NCI-H748 treated with DMSO at 0.1 percent for 48 hours (cell line): ENCODE measurements at regions not wholly inside any gene's neighbourhood (a gene's known extent, or its start where the extent isn't known, plus 50 kb on each side); places are given as distances from the start of the nearest gene placed in this dataset.
"Not testable (repeated sequence)": the region's sequence is repeated elsewhere in the genome, so short reads cannot be mapped to it uniquely, and the experiment has no call there.

ENCODE experiments used
- DNase-seq: peaks from one replicate; lab custom pipeline; 2025; lab: John Stamatoyannopoulos, UW

DNA sequence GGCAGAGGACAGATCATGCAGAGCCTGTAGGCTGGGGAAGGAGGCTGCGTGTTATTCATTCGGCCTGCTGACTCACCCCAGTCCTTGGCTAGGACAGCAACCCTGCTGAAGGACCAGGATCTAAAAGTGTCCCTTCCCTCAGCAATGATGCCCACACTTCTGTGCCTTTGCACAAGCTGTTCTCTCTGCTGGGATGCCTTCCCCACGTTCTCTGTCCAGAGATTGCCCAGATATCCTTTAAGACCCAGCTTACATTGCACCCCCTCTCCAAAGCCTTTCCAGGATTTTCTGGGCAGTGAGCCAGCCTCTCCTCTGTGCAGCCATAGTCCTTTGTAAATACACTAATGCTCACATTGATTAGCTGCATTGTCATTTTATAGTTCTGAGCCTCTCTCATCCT is 99.3 kb upstream of the CHD6 start:
- DNase-seq, result peak; percentile 96

DNA sequence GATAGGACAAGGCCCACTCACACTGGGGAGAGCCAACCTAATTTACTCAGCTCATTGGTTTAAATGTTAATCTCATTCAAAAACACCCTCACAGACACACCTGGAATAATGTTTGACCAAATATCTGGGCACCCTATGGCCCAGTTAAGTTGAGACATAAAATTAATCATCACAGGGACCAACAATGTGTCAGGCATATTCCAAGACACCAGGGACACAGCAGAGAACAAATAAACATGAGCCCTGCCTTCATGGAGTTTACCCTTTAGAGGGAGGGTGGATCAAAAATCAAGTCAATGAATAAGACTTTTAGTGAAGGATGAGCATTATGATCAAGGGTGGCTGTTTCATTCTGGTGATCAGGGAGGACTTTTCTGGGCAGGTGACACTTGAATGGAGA is 98.7 kb upstream of the CHD6 start:
- DNase-seq, result no peak

DNA sequence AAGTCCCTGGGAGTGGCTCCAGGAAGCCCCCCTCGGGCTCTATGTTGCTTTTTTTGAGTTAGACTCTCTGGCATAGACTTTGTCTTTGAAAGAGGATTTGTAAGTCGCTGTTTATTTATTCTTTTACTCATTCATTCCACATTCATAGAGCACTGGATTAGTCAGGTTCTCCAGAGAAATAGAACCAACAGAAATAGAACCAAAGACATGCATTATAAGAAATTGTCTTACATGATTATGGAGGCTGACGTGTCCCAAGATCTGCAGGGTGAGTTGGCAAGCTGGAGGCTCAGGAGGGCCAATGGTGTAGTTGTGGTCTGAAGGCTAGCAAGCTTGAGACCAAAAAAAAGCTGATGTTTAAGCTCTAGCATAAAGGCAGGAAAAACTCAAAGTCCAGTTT is 98.3 kb upstream of the CHD6 start:
- DNase-seq, result no peak

DNA sequence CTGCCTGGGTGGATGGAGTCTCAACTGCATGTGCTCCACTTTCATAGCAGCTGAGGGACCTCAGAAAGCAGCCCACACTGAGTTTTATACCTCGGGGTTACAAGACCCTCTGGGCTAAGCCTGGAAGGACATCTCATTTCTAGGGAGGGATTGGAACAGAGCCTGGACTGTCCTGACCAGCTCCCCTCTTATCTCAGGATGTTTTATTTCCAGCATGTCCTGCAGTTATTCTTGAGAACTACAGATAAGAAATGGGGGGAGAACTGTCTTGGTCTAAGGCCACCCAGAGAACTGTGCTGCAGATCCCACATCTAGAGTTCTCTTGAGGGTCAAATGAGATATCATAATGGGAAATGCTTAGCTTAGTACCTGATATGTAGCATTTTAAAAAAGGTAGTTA is 97.3 kb upstream of the CHD6 start:
- DNase-seq, result no peak

DNA sequence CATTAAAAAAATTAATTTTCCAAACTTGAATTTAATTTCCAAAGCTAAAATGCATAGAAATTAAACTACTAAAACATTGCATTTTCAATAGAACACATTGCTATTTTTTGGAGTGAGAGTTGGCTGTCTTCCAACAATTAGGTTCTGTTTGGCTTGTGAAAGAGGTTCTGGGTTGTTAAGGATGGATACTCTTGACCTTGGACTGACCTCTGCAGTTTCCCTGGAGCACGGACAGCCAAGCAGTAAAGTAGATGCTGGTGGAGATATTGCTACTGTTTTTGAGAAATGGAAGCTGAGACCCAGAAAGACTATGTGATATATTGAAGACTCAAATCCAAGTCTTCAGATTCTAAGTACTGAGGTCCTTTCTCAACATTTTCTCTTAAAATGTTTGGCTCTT is 95.9 kb upstream of the CHD6 start:
- no peak for DNase-seq

- DNase-seq, result no peak
Measured at GRCh38 chr20:41704896-41705295, 86.7 kb upstream of the CHD6 start.

GRCh38 chr20:41702647-41703046 is 84.5 kb upstream of the CHD6 start:
- no peak for DNase-seq

GRCh38 chr20:41701588-41702348 is 83.6 kb upstream of the CHD6 start:
- no peak for DNase-seq

- not testable (repeated sequence) for DNase-seq
Measured at GRCh38 chr20:41699673-41700072, 81.5 kb upstream of the CHD6 start.

GRCh38 chr20:41697861-41698559 is 79.8 kb upstream of the CHD6 start:
- DNase-seq, result peak; percentile 81

DNA sequence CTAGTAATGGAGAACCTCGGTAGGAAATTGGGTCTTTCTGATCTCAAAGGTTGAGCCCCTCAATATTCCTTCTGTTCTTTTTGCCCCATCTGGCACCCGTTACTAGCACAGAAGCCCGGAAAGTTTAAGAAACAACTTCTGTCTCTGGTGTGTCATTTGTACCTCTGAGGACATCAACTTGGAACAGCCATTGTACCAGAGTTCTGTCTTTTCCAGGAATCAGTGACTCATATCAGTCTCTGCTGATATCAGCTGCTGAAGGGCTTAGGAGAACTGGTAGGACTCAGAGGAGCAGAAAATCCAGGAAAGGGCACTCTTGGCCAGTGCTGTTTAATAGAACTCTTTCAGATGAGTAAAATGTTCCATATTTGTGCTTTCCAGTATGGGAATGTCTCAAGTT is 78.3 kb upstream of the CHD6 start:
- DNase-seq, result no peak

DNA sequence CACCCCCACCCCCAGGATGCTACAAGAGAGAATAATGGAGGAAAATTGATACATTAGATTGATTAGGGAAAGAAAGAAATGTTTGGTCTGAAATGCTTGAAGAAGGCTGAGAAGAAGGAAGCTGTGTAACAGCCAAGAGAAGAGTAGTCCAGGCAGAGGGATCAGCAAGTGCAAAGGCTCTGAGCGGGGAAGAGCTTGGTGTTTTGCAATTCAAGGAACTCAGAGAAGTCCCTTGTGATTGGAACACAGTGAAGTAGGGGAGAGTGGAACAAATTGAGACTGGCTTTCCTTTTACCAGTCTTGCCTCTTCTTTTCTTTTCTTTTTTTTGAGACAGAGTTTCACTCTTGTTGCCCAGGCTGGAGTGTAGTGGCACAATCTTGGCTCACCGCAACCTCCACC is 76.6 kb upstream of the CHD6 start:
- no peak for DNase-seq

DNA sequence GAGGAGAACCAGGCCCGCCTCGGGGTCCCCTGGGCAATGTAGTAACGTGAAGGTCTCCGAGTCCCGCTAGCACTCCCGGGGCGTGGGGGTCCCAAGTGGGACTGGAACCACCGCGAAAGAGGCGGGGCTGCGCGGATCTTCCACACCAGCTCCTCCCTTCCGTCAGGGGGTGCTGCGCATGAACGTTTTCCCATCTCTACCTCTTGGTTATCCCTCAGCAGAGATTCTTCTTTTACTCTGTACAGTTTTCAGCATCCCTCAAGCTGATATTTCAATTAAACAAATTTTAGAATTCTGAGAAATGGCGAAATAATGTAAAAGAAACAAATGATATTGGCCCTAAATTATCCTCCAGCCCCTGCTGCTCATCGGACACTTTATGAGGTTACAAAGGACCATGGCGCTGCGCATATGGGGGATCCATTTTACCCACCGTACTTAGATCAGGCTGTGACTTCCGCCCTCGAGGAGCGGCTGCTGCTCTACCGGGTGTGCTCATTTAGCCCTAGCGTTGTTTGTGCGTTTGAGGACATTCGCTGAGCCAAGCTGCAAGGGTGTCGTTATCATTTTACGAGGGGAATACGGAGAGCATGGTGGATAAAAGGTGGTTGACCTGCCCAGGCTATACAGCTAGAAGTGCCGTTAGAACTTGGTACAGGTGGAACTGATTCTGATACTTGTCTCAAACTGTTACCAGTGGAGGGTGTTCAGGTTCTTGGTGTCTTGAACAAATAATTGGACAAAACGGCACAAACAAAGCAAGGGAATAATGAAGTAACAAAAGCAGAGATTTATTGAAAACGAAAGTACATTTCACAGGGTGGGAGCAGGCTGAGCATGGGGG is 75.2 kb upstream of the CHD6 start:
- DNase-seq, result peak; percentile 64

DNA sequence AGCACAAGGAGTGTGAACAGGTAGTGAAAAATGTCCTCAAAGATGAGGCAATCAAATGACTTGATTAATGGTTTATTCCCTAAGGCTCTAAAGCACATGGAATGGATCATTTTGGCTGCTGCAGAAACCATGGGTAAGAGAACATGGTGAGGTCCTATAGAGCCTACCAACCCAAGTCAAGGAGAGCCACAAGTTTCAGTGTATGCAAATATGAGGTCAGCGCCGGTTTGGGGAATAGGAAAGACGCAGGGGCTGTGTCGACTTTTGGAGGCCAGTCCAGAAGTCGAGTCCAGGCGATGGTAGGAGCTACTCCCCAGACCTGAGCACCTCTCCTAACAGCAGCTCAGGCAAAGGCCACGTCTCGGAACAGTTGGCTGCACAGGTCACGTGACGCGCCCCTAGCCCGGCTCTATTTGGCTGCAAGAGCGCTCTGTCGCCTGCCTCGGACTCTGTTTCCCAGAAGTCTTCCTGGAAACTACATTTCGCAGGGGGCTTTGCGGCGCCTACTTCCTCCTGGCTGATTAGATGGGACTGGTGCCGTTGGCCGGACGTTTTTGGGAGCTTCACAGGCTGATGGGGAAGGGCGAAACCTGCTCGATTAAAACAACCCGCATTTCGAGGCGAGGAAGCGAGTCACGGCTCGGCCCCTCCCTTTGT is 74.4 kb upstream of the CHD6 start:
- DNase-seq, result no peak

- no peak for DNase-seq
Measured at GRCh38 chr20:41691443-41691842, 73.3 kb upstream of the CHD6 start.

GRCh38 chr20:41690702-41691101 is 72.5 kb upstream of the CHD6 start:
- DNase-seq, result no peak

- no peak for DNase-seq
Measured at GRCh38 chr20:41686961-41687360, 68.8 kb upstream of the CHD6 start.

- DNase-seq, result not testable (repeated sequence)
Measured at GRCh38 chr20:41685145-41685544, 67.0 kb upstream of the CHD6 start.

DNA sequence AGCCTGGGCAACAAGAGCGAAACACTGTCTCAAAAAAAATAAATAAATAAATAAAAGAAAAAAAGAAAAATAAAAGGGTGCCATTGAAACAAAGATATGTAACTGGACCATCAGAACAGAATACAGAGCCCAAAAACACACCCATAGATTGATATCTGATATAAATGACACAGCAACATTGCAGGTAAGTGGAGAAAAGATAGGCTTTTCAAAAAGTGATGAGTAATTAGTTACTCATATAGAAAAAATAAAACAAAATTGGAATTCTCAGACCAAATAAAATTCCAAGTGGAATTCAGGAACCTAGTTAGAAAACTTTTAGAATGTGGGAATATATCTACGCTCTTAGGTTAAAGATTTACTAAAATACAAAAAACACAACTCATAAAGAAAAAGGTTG is 60.6 kb upstream of the CHD6 start:
- no peak for DNase-seq

GRCh38 chr20:41672282-41672681 is 54.1 kb upstream of the CHD6 start:
- no peak for DNase-seq

GRCh38 chr20:41671143-41671542 is 53.0 kb upstream of the CHD6 start:
- no peak for DNase-seq

GRCh38 chr20:41670631-41671030 is 52.5 kb upstream of the CHD6 start:
- DNase-seq, result no peak
